SKM-1 (cell line): ENCODE measurements at regions not wholly inside any gene's neighbourhood (a gene's known extent, or its start where the extent isn't known, plus 50 kb on each side); places are given as distances from the start of the nearest gene placed in this dataset.

Experiments
- DNase-seq: peaks from one replicate; lab custom pipeline; 2025; ENCODE audit not compliant: unreplicated experiment; lab: John Stamatoyannopoulos, UW

GRCh38 chr10:129275886-129276285 lies 191.2 kb upstream of the MGMT start:
- no peak for DNase-seq

DNA sequence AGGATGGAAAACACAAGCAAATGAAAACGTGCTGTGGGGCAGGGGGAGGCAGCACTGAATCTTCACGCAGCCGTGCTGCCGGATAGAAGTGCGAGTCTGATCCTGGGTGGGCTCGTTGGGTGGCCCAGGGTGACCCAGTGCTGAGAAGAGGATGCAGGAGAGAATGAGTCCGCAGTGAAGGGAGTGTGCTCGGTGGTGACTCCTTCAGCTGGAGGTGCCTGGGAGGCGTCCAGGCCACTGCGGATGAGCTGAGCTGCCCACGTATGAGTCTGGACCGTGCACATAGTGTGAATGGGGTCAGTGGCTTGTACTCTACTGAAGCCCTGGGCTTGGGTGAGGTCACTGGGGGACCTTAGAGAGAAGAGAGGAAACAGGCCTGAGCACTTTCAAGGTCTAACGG lies 190.0 kb upstream of the MGMT start:
- no peak for DNase-seq

DNA sequence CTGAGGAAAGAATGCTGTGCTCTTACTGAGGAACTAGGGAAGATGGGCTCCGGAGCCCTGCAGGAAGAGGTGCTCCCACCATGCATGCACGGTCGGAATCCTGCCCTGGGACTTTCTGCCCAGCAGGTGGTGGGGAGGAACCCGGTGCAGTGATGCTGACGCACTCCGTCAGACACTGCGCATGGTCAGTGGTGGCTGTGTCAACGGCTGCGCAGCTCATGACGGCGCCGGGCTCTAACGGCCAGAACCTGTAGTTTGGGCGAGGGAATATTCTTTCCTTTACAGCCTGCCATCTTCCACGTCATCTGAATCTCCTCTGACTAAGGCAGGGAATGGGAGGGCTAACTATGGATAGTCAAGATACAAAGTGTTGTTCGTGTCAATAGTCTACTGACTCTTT lies 189.2 kb upstream of the MGMT start:
- DNase-seq: no peak

- no peak for DNase-seq
Observed at GRCh38 chr10:129278686-129279085, 188.4 kb upstream of the MGMT start.

- no peak for DNase-seq
Observed at GRCh38 chr10:129279446-129280154, 187.4 kb upstream of the MGMT start.

DNA sequence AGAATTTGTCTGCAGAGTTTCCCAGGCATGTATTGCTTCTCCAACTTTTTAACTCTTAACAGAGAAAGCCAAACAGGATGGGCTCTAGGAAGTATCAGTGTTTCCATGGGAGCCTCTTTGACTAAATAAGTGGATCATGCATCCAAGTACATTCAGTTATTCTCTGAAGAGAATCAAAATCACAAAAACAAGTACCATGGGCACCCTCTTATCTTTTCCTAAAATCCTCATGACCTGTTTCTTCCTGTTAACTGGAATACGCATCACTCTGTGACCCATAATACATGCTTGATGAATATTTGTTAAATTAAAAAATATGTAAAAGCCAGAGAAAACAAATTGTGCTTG lies 186.9 kb upstream of the MGMT start:
- no peak for DNase-seq

DNA sequence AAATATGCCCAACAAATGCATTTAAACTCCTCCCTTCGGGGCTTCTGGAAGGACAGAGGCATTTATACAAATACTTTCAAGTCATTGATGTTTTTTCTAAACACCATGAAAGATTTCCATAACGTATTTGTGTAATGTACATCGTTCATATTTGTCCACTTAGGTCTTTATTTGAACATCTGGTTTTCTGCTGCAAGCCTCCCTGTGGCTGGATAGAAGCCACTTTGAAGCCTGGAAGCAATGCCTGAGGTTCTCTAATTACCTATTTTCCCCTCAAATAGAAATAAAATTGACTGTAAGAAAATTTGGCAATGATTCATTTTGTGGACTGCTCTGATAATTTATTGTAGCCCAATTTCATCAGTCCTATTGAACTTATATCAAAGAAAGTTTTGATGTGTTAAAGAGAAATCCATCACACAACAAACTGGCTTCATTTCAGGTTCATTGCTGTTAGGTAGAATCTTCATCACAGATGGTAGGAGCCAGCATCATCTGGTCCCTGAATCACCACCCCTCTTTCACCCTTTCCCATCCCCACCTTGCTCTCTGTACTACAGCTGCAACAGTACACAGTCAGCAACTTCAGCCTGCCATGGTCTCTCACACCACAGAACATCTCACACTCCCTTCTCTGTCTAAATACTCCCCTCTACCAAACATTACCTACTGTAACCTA lies 186.0 kb upstream of the MGMT start:
- DNase-seq: no peak

DNA sequence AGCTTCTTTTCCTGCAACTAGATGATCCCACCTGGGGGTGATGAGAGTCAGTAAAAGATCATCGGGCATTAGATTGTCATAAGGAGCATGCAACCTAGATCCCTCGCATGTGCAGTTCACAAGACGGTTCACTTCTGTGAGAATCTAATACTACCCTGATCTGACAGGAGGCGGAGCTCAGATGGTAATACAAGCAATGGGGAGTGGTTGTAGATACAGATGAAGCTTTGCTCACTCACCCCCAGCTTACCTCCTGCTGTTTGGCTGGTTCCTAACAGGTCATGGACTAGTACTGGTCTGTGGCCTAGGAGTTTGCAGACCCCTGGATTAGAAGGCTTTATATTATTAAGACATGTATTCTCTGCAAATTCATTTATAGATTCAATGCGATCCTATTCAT lies 181.6 kb upstream of the MGMT start:
- no peak for DNase-seq

DNA sequence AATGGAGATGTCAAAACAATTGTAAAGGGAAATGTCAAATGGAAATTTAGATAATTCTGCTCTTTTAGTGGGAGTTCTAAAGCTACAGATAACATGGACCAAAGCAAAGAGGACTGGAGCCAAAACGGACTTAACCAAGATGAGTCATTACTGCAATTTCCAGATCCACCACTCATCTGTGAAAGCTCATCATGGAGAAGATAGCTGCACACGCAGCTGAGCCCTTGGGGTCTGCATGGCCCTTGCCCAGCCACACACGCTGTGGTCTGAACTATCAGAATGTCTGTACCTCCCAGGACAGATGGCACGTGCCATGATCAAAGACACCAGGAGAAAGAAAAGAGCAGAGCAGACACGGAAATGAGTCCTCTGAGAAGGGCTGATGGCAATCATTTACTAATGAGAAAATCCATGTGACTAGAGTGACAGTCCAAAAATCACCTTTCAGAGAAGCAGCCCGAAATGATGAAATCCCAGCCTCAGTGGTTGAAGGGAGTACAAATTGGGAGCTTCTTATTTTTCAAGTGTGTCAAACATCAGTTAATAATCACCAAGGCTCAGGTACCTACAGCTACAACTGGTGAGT lies 177.9 kb upstream of the MGMT start:
- no peak for DNase-seq

- DNase-seq: no peak
Observed at GRCh38 chr10:129293991-129294700, 172.9 kb upstream of the MGMT start.

- no peak for DNase-seq
Observed at GRCh38 chr10:129294944-129295343, 172.1 kb upstream of the MGMT start.

DNA sequence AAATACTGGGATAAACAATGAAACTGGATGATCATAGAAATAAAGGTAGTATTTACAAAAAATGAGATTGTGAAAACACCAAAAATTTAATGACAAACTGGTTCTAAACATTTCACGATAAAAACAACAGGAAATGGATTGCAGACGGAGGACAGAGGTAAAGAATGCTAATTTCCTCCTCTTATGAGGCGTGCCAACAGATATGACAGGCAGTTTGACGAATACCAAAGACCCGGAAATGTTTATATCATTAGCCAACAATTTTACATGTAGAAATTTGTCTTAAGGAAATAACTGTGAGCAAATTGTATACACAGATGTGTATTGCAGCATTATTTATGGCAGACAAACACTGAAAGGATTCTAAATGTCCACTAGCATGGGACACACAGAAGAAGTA lies 162.0 kb upstream of the MGMT start:
- DNase-seq: no peak

DNA sequence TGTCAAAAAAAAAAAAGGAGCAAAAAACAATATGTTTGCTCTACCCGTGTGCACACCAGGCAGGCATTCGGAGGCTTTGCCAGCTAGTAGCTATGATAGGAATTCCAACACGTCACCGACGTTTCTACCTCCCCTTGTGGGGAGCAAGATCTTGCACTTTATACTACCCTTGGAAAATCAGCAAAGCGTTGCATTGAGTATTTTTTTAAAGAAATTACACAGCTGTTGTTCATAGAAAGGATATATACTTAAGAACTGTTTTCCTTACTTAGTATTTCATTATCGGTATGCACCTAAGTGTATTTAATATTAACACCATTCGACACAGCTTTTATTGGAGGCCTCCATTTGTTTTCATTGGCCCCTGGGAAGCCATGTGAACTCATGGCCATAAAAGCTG lies 159.9 kb upstream of the MGMT start:
- DNase-seq: no peak

- DNase-seq: no peak
Observed at GRCh38 chr10:129308953-129309564, 158.0 kb upstream of the MGMT start.

DNA sequence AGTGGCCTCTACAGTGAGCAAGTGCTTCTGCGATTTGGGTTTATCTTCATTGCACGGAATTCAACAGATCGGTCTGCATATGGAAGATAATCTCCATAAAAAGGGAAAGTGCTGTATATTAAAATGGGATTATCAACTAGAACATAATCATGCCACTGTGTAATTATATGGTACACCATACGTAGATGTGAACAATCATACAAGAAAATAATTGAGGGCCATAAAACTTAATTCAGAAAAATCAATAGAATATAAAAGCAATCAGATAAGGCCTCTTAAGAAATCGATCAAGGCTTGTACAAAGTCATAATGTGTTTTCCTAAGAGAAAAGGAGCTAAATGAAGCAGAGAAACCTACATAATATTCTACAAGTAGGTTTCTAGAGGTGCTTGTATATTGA lies 157.5 kb upstream of the MGMT start:
- no peak for DNase-seq

- no peak for DNase-seq
Observed at GRCh38 chr10:129310881-129311280, 156.2 kb upstream of the MGMT start.

- DNase-seq: no peak
Observed at GRCh38 chr10:129319934-129320333, 147.1 kb upstream of the MGMT start.

- no peak for DNase-seq
Observed at GRCh38 chr10:129320340-129320739, 146.7 kb upstream of the MGMT start.

GRCh38 chr10:129321727-129322126 lies 145.3 kb upstream of the MGMT start:
- no peak for DNase-seq

DNA sequence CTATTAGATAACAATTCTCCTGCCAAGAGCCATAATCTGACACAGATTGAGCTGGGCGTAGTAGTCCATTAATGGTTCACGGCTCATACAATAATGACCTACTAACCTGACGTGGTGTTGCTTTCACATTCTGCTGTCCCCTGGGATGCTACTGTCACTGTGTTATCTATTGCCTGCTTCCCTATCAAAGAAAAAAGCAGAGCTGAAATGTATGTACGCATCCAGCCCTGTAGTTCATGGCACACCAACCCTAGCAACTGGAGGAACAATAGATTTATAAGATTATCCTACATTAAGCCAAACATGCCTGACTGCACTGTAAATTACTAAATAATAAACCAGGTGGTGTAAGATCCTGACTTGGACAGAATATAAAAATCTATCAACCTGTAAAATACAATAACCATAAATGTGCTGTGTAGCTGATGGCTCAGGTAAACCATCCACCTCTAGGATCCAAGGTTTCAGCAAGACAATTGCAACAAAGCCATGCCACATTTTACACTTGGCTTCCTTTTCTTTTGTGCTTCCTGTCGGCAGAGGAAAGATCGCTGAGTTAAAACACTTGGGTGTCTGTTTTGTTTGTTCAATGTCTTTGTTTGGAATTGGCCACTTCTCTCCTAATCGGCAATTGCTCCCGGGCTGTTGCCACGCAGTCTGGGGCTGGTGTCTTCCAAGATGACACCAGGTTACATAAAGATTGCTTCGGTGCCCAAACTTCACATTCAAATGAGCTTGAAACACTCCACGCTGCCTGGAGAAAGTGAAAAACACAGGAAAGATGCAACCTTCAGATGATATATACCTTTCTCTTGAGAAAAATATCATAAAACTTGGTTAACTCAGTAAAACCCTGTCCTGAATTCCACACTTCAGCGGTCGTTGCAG lies 143.9 kb upstream of the MGMT start:
- no peak for DNase-seq

DNA sequence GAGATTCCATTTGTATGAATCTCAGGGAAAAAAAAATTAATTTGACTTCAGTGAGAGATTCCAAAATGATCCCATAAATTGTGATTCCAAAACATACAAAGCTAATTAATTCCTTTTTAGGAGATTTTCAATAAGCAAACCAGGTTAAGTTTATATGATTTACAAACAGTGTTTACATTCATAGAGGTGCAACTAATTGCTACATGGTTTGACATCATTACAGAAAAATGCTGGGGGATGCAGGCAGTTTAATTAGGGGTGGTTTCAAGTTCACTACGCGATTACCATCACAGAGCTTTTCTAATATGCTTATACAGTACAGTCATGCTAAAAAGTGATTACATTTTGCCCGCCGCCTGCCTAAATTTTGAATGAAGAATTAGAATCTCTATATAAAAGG lies 143.2 kb upstream of the MGMT start:
- no peak for DNase-seq
